ENCODE measurements at regions not wholly inside any gene's neighbourhood (a gene's known extent, or its start where the extent isn't known, plus 50 kb on each side); places are given as distances from the start of the nearest gene placed in this dataset.

GRCh38 chr7:10212649-10213048 is 761.0 kb upstream of the PHF14 start:
- TF ChIP-seq CTCF (conservative IDR thresholded peaks at IDR 0.05; ENCODE audit: low read depth, low read length): no peak
- TF ChIP-seq USF2 (IDR thresholded peaks at IDR 0.05; ENCODE audit: low read depth, low read length): no peak
- TF ChIP-seq POLR2A (IDR thresholded peaks at IDR 0.05; ENCODE audit: low read depth, low read length): no peak
- no peak for TF ChIP-seq BHLHE40 (IDR thresholded peaks at IDR 0.05; ENCODE audit: low read depth, low read length)
- TF ChIP-seq SMC3 (IDR thresholded peaks at IDR 0.05; ENCODE audit: low read depth, low read length): no peak
- TF ChIP-seq CHD1 (IDR thresholded peaks at IDR 0.05; ENCODE audit: low read depth, low read length): no peak
- TF ChIP-seq MXI1 (IDR thresholded peaks at IDR 0.05; ENCODE audit: borderline replicate concordance, low read depth, low read length): no peak
- TF ChIP-seq RAD21 (IDR thresholded peaks at IDR 0.05; ENCODE audit: low read length): no peak
- TF ChIP-seq MAZ (IDR thresholded peaks at IDR 0.05; ENCODE audit: borderline replicate concordance, low read depth, low read length): no peak
- no peak for TF ChIP-seq RFX5 (IDR thresholded peaks at IDR 0.05; ENCODE audit: low read depth, low read length)
- no peak for TF ChIP-seq CEBPB (IDR thresholded peaks at IDR 0.05; ENCODE audit: low read depth, low read length)
- no peak for TF ChIP-seq MAFK (IDR thresholded peaks at IDR 0.05; ENCODE audit: low read depth, low read length)
- TF ChIP-seq ELK1 (IDR thresholded peaks at IDR 0.05; ENCODE audit: borderline replicate concordance, low read depth, low read length): no peak
- TF ChIP-seq NFE2L2 (IDR thresholded peaks at IDR 0.05; ENCODE audit: low read depth, low read length): no peak

Data from IMR-90 (cell line).